Esophagus squamous epithelium (tissue), 5 donors: ENCODE measurements at regions not wholly inside any gene's neighbourhood (a gene's known extent, or its start where the extent isn't known, plus 50 kb on each side); places are given as distances from the start of the nearest gene placed in this dataset.
A peak's percentile ranks its signal among the peaks of the same experiment; 100 is the strongest.
"Not testable (repeated sequence)": the region's sequence is repeated elsewhere in the genome, so short reads cannot be mapped to it uniquely, and the experiment has no call there.

Source experiments
- DNase-seq: peaks from one replicate; lab custom pipeline; 2025; lab: John Stamatoyannopoulos, UW
- H3K27ac ChIP-seq, 4 donors: fragments of 200-600 bp; sonication (generic); one replicate each; pipeline ENCODE4 v1.5.1; 2016 to 2019; ENCODE audit warnings: mild to moderate bottlenecking in 1 of 4
- H3K27me3 ChIP-seq, 4 donors: fragments of 200-600 bp; sonication (generic); 1 replicate in 3 of 4; 2 replicates in 1 of 4; pipeline versions ENCODE4 v1.5.1 to v1.6.0; 2017 to 2021; ENCODE audit warnings: antibody characterized with exemption in 1 of 4
- H3K36me3 ChIP-seq, 3 donors: fragments of 200-600 bp; sonication (generic); one replicate each; pipeline ENCODE4 v1.5.1; 2016 to 2019
- H3K4me1 ChIP-seq, 3 donors: fragments of 200-600 bp; sonication (generic); one replicate each; pipeline ENCODE4 v1.5.1; 2017 to 2019
- H3K4me3 ChIP-seq, 4 donors: fragments of 200-600 bp; sonication (generic); 1 replicate in 3 of 4; 2 replicates in 1 of 4; pipeline ENCODE4 v1.5.1; 2016 to 2019; ENCODE audit warnings: mild to moderate bottlenecking in 2 of 4, moderate library complexity in 1 of 4
- H3K9me3 ChIP-seq, 3 donors: fragments of 200-600 bp; sonication (generic); one replicate each; pipeline ENCODE4 v1.5.1; 2016 to 2019
- POLR2A ChIP-seq, 4 donors: fragments of 450-650 bp; IDR thresholded peaks; one replicate each; pipeline ENCODE4 v1.6.1; 2017; ENCODE audit warnings: antibody characterized with exemption in 4 of 4, mild to moderate bottlenecking in 4 of 4, moderate library complexity in 3 of 4
- WGBS, 2 donors: methylation state at CpG; one replicate each; pipeline ENCODE4 v1.1.5; 2018; 5-methylcytosine and 5-hydroxymethylcytosine counted together
- intact Hi-C: fragments of 100-400 bp; cut with DNase I; formaldehyde crosslinking; loops from one replicate; pipeline ENCODE4 v1.15.0; 2022
- TF ChIP-seq, protein P1 (sequence below), 6 experiments: fragments of 450-650 bp in 4 of 6; fragments of 200-600 bp in 2 of 6; sonication (generic) in 2 of 6; IDR thresholded peaks; one replicate each; pipeline ENCODE4 v1.5.1; 2016 to 2019; ENCODE audit warnings: antibody characterized with exemption in 6 of 6, mild to moderate bottlenecking in 4 of 6, moderate library complexity in 4 of 6
- donor health status: DM: yes; HTN: yes; CAD: no.

DNA sequence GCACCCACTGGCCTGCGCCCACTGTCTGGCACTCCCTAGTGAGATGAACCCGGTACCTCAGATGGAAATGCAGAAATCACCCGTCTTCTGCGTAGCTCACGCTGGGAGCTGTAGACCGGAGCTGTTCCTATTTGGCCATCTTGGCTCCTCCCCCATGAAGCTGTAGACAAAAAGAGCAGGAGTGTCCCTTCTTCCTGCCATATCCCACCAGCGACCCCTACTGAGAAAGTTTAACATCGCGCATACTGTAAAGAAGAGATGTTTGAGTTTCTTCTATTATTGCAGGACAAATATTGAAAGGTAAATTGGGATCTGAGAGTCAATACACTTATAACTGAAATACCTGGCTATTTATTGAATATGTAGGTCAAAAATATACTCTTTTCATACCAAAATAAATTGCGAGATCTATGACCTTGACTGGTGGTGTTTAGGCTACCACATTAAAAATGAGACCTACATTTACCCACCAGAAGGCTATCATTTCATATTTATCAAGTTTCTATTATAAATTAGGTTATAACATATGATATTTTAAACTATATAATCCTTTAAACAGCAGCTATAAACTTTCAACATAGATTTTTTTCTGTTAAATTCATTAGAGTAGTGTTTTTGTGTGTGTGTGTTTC lies 586.3 kb downstream of the HTR1B start:
- Histone ChIP-seq H3K36me3 (no peaks in the 10 kb centered on the region), H3K27me3 (no peaks in the 10 kb centered on the region), H3K4me1 (no peaks in the 10 kb centered on the region), H3K27ac (no peak overlapping the region), H3K9me3 (no peaks in the 10 kb centered on the region), H3K4me3 (peak overlapping the region in 3 of 4 donors; percentile 13 to 24 (median 23))
- TF ChIP-seq, protein P1, sequence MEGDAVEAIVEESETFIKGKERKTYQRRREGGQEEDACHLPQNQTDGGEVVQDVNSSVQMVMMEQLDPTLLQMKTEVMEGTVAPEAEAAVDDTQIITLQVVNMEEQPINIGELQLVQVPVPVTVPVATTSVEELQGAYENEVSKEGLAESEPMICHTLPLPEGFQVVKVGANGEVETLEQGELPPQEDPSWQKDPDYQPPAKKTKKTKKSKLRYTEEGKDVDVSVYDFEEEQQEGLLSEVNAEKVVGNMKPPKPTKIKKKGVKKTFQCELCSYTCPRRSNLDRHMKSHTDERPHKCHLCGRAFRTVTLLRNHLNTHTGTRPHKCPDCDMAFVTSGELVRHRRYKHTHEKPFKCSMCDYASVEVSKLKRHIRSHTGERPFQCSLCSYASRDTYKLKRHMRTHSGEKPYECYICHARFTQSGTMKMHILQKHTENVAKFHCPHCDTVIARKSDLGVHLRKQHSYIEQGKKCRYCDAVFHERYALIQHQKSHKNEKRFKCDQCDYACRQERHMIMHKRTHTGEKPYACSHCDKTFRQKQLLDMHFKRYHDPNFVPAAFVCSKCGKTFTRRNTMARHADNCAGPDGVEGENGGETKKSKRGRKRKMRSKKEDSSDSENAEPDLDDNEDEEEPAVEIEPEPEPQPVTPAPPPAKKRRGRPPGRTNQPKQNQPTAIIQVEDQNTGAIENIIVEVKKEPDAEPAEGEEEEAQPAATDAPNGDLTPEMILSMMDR (IDR thresholded peaks at IDR 0.05): peak in 2 of 6 experiments; percentile 28 to 55
- no peak for TF ChIP-seq POLR2A (IDR thresholded peaks at IDR 0.05)
- WGBS, 2 donors: 57 to 74% methylated on average over 4 to 8 of the region's 10 CpGs
- intact Hi-C loops: no loop called here
- no peak for DNase-seq

DNA sequence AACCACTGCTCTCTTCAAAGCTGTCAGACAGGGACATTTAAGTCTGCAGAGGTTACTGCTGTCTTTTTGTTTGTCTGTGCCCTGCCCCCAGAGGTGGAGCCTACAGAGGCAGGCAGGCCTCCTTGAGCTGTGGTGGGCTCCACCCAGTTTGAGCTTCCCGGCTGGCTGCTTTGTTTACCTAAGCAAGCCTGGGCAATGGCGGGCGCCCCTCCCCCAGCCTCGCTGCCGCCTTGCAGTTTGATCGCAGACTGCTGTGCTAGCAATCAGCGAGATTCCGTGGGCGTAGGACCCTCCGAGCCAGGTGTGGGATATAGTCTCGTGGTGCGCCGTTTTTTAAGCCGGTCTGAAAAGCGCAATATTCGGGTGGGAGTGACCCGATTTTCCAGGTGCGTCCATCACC lies 586.9 kb downstream of the HTR1B start:
- H3K27ac ChIP-seq, DNase-seq, H3K9me3 ChIP-seq, H3K4me1 ChIP-seq, H3K36me3 ChIP-seq, intact Hi-C loops, H3K27me3 ChIP-seq: not testable (repeated sequence)
- peak overlapping the region in 2 of 4 donors; percentile 23 to 24 for H3K4me3 ChIP-seq
- 53 to 100% methylated on average over 2 to 10 of the region's 18 CpGs for WGBS, 2 donors

DNA sequence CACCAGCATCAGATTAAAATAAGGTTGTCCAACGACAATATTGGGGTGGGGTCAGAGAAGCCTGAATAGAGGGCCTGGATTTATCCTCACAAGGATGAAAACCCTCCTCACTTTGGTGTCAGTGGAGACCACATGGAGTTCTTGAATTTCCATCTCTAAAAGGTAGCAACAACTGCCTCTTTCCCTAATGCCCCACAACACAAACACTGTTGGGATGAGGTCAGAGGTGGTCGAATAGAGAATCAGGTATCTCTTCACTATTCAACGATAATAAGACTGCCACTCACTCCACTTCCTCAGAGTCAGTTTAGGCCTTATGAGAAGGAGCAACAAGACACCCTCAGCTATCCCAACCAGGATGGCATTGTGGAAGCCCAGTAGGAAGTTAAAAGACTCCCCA lies 596.1 kb downstream of the HTR1B start:
- intact Hi-C loops: no loop called here
- no peak for DNase-seq

DNA sequence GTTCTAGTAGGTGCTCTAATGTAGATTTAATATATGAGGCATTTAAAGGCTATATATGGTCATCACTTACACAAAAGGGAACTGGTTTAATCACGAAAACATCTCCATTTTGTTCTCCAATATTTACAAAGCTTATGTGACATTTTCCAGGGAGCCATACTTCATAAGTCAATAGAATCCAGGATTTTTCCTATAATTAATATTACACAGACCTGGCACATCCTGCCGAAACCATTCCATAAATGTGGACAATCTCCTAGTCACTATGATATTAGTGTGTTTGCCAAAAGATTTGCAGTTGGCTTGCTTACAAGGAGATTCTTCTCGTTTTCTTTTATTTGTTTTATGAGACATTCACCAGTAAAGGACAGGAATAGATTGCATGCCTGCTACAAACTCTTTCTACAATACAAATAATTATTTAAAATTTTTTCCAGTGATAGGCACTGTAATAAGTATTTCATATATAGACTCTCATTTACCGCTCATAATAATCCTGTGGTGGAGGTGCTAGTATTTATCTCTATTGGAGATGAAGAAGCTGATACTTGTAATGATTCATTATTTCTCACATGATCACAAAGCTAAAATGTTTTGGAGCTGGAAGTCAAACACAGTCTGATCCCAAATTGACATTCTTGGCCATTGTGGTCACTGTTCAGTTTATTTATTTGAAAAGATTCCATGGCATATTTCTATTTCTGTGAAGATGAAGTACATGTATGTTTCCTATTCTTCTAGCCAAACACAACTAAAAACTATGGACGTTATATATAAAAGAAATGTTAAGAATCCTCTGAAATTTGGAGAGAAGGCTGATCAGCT lies 597.0 kb downstream of the HTR1B start:
- Histone ChIP-seq H3K4me1 (no peaks in the 10 kb centered on the region), H3K27me3 (no peaks in the 10 kb centered on the region), H3K36me3 (no peaks in the 10 kb centered on the region), H3K27ac (no peak overlapping the region), H3K9me3 (no peaks in the 10 kb centered on the region), H3K4me3 (no peak overlapping the region)
- TF ChIP-seq, protein P1 (IDR thresholded peaks at IDR 0.05): no peak
- TF ChIP-seq POLR2A (IDR thresholded peaks at IDR 0.05): no peak
- DNase-seq: no peak
- WGBS, 2 donors: 50 to 62% methylated on average over 5 of the region's 5 CpGs
- intact Hi-C loops: no loop called here

More for the DNA sequence above, 596.1 kb downstream of the HTR1B start:
- H3K4me3 ChIP-seq: no peak overlapping the region
- TF ChIP-seq, protein P1 (IDR thresholded peaks at IDR 0.05): no peak
- no peak for TF ChIP-seq POLR2A (IDR thresholded peaks at IDR 0.05)
- H3K9me3 ChIP-seq: no peaks in the 10 kb centered on the region
- no peaks in the 10 kb centered on the region for H3K36me3 ChIP-seq
- H3K27ac ChIP-seq: no peak overlapping the region
- H3K27me3 ChIP-seq: no peaks in the 10 kb centered on the region
- WGBS, 2 donors: 42 to 61% methylated on average over 3 of the region's 3 CpGs
- H3K4me1 ChIP-seq: no peaks in the 10 kb centered on the region

DNA sequence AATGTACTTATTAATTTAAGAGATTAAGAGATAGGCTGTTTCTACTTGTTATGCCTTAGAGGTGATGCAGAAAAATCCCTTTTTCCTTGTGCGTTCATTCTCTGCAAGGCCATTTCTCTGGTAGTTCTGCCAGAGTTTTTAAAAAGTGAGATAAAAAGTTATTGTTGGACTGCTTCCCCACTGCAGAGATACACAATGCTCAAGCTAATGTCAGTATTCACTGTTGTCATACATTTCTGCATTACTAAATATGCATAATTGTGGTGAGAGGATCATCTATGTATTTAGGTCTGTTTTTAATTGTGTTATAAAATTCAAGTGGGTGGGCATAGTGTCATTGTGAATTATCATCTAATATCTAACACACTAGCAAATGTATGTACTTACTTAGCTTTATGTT lies 600.4 kb downstream of the HTR1B start:
- WGBS, 2 donors: 0 to 76% methylated on average over 1 of the region's 1 CpG
- intact Hi-C loops: no loop called here
- Histone ChIP-seq H3K27me3 (no peaks in the 10 kb centered on the region), H3K4me3 (no peak overlapping the region), H3K36me3 (no peaks in the 10 kb centered on the region), H3K4me1 (no peaks in the 10 kb centered on the region), H3K27ac (no peak overlapping the region), H3K9me3 (no peaks in the 10 kb centered on the region)
- DNase-seq: no peak
- no peak for TF ChIP-seq POLR2A (IDR thresholded peaks at IDR 0.05)
- TF ChIP-seq, protein P1 (IDR thresholded peaks at IDR 0.05): no peak
